ENCODE measurements at regions not wholly inside any gene's neighbourhood (a gene's known extent, or its start where the extent isn't known, plus 50 kb on each side); places are given as distances from the start of the nearest gene placed in this dataset.

DNA sequence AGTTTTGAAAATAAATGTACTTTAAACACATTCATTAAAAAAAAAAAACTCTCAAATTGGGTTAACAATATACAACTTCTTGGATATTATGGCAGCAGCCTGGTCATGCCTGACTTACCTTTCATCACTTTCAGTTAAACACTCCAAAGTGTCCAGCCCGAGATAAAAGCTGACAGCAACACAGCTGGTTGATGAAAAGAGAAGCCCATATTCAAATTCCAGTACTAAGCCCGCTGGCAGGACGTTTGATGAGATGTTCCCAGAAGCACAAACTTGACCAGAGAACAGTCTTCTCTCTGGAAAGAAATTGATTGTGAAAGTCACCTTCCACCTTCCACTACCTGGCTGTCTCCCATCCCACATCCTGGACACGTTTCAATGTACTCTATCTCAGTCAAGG, 586.3 kb downstream of the TDRD15 start:
- no peaks in the 10 kb centered on the region for H3K9me3 Mint-ChIP-seq
- DNase-seq (ENCODE audit: low read depth, low spot score) = no peak
- TF ChIP-seq, protein P1, sequence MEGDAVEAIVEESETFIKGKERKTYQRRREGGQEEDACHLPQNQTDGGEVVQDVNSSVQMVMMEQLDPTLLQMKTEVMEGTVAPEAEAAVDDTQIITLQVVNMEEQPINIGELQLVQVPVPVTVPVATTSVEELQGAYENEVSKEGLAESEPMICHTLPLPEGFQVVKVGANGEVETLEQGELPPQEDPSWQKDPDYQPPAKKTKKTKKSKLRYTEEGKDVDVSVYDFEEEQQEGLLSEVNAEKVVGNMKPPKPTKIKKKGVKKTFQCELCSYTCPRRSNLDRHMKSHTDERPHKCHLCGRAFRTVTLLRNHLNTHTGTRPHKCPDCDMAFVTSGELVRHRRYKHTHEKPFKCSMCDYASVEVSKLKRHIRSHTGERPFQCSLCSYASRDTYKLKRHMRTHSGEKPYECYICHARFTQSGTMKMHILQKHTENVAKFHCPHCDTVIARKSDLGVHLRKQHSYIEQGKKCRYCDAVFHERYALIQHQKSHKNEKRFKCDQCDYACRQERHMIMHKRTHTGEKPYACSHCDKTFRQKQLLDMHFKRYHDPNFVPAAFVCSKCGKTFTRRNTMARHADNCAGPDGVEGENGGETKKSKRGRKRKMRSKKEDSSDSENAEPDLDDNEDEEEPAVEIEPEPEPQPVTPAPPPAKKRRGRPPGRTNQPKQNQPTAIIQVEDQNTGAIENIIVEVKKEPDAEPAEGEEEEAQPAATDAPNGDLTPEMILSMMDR (conservative IDR thresholded peaks at IDR 0.05) = no peak
- H3K4me1 Mint-ChIP-seq = no peaks in the 10 kb centered on the region
- peaks cover 3% of the 10 kb centered on the region for H3K27me3 Mint-ChIP-seq (ENCODE audit: low read depth)
- no peak overlapping the region for H3K27ac Mint-ChIP-seq (ENCODE audit: unreplicated experiment)
- no peak overlapping the region for H3K4me3 Mint-ChIP-seq
- no peaks in the 10 kb centered on the region for H3K36me3 Mint-ChIP-seq (ENCODE audit: low read depth)

- no peak overlapping the region for H3K4me3 Mint-ChIP-seq
- TF ChIP-seq, protein P1 (conservative IDR thresholded peaks at IDR 0.05) = no peak
- H3K4me1 Mint-ChIP-seq = peaks cover 4% of the 10 kb centered on the region
- H3K27ac Mint-ChIP-seq (ENCODE audit: unreplicated experiment) = no peak overlapping the region
- peaks cover 3% of the 10 kb centered on the region for H3K27me3 Mint-ChIP-seq (ENCODE audit: low read depth)
- no peak for DNase-seq (ENCODE audit: low read depth, low spot score)
- no peaks in the 10 kb centered on the region for H3K9me3 Mint-ChIP-seq
- no peaks in the 10 kb centered on the region for H3K36me3 Mint-ChIP-seq (ENCODE audit: low read depth)
These were observed 586.7 kb downstream of the TDRD15 start for GRCh38 chr2:21710496-21710895.

DNA sequence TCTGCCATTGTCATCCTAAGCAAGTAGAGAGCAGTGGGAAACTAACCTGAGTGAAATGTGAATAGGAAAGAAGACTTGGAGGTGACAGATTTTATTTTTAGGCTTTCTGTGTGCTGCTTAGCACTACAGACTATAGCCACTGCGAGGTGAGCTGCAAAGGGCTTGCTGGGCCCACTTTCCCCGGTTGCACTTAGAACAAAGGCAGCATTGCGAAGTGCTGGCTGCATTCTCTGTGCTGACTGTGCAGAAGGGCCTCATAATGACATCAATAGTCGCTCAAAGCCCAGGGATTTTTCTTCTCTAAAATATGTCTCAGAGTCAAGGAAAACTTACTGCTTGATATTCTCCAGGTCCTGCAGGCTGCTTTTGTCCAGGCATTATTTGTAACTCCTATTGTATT, 592.1 kb downstream of the TDRD15 start:
- TF ChIP-seq, protein P1 (conservative IDR thresholded peaks at IDR 0.05) = no peak
- H3K4me3 Mint-ChIP-seq = no peak overlapping the region
- H3K36me3 Mint-ChIP-seq (ENCODE audit: low read depth) = no peaks in the 10 kb centered on the region
- peak; percentile 14 for DNase-seq (ENCODE audit: low read depth, low spot score)
- H3K4me1 Mint-ChIP-seq = peaks cover 18% of the 10 kb centered on the region
- H3K9me3 Mint-ChIP-seq = no peaks in the 10 kb centered on the region
- no peaks in the 10 kb centered on the region for H3K27me3 Mint-ChIP-seq (ENCODE audit: low read depth)
- H3K27ac Mint-ChIP-seq (ENCODE audit: unreplicated experiment) = no peak overlapping the region

DNA sequence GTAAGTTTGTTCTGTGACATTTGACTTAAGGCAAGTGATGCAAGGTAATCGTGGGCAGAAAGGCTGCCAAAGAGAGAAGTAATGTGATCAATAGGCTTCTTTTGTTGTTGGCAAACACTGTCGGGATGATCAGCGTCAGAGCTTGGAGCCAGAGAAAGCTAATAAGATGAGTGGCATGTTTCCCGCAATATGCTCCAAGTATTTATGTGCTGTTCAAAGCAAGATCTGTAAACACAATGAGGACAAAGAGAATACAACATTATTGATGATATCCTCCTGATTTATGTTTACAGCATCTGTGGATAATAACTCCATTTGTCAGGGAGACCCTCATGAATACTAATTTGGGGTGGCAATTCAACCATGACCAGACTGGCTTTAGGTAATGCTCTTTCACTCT, 603.3 kb downstream of the TDRD15 start:
- Mint-ChIP-seq H3K36me3 (ENCODE audit: low read depth) (no peaks in the 10 kb centered on the region), H3K27ac (ENCODE audit: unreplicated experiment) (no peak overlapping the region), H3K9me3 (no peaks in the 10 kb centered on the region), H3K4me1 (no peaks in the 10 kb centered on the region), H3K27me3 (ENCODE audit: low read depth) (peaks cover 11% of the 10 kb centered on the region), H3K4me3 (no peak overlapping the region)
- TF ChIP-seq, protein P1 (conservative IDR thresholded peaks at IDR 0.05) = no peak
- no peak for DNase-seq (ENCODE audit: low read depth, low spot score)

- no peaks in the 10 kb centered on the region for H3K36me3 Mint-ChIP-seq (ENCODE audit: low read depth)
- H3K9me3 Mint-ChIP-seq = no peaks in the 10 kb centered on the region
- no peak for DNase-seq (ENCODE audit: low read depth, low spot score)
- no peak overlapping the region for H3K27ac Mint-ChIP-seq (ENCODE audit: unreplicated experiment)
- H3K27me3 Mint-ChIP-seq (ENCODE audit: low read depth) = peaks cover 10% of the 10 kb centered on the region
- TF ChIP-seq, protein P1 (conservative IDR thresholded peaks at IDR 0.05) = no peak
- no peaks in the 10 kb centered on the region for H3K4me1 Mint-ChIP-seq
- no peak overlapping the region for H3K4me3 Mint-ChIP-seq
These were observed 604.4 kb downstream of the TDRD15 start for GRCh38 chr2:21728133-21728532.

GRCh38 chr2:21730141-21730540, 606.4 kb downstream of the TDRD15 start:
- no peak overlapping the region for H3K4me3 Mint-ChIP-seq
- TF ChIP-seq, protein P1 (conservative IDR thresholded peaks at IDR 0.05) = no peak
- H3K4me1 Mint-ChIP-seq = no peaks in the 10 kb centered on the region
- H3K9me3 Mint-ChIP-seq = no peaks in the 10 kb centered on the region
- peaks cover 7% of the 10 kb centered on the region for H3K27me3 Mint-ChIP-seq (ENCODE audit: low read depth)
- no peak overlapping the region for H3K27ac Mint-ChIP-seq (ENCODE audit: unreplicated experiment)
- DNase-seq (ENCODE audit: low read depth, low spot score) = no peak
- no peaks in the 10 kb centered on the region for H3K36me3 Mint-ChIP-seq (ENCODE audit: low read depth)

Measured in neural crest cell (in vitro differentiated cells).